GM21367 (cell line): ENCODE measurements at regions not wholly inside any gene's neighbourhood (a gene's known extent, or its start where the extent isn't known, plus 50 kb on each side); places are given as distances from the start of the nearest gene placed in this dataset.
"Not testable (repeated sequence)": the region's sequence is repeated elsewhere in the genome, so short reads cannot be mapped to it uniquely, and the experiment has no call there.

Experiments
- ATAC-seq: cut with Tn5 transposase; IDR thresholded peaks from one replicate; pipeline ENCODE4 v1.9.1; 2021; ENCODE audit not compliant: unreplicated experiment

DNA sequence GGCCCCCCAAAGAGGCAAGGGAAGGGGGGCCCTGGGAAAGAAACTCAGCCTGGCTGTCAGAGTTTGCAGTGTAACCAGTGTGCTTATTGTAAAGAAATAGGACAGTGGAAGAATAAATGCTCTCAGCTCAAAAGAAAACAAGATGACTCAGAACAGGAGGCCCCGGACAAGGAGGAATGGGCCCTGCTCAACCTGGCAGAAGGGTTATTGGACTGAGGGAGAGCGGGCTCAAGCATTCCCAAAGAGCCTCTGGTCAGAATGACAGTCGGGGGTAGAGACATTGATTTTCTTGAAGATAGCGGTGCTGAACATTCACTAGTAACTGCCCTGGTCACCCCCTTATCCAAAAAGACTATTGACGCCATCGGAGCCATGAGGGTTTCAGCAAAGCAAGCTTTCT lies 100.4 kb upstream of the OSBPL11 start:
- no peak for ATAC-seq

DNA sequence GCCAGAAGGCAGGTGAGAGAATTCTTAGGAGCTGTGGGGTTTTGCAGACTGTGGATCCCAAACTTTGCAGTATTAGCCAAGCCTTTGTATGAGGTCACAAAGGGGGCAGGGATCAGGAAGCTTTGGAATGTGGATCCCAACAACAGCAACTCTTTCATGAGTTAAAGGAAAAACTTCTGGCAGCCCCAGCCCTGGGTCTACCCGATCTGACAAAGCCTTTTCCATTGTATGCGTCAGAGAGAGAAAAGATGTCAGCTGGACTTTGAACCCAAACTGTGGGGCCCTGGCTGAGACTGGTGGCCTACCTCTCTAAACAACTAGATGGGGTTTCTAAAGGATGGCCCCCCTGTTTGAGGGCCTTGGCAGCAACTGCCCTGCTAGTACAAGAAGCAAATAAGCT lies 101.8 kb upstream of the OSBPL11 start:
- not testable (repeated sequence) for ATAC-seq

DNA sequence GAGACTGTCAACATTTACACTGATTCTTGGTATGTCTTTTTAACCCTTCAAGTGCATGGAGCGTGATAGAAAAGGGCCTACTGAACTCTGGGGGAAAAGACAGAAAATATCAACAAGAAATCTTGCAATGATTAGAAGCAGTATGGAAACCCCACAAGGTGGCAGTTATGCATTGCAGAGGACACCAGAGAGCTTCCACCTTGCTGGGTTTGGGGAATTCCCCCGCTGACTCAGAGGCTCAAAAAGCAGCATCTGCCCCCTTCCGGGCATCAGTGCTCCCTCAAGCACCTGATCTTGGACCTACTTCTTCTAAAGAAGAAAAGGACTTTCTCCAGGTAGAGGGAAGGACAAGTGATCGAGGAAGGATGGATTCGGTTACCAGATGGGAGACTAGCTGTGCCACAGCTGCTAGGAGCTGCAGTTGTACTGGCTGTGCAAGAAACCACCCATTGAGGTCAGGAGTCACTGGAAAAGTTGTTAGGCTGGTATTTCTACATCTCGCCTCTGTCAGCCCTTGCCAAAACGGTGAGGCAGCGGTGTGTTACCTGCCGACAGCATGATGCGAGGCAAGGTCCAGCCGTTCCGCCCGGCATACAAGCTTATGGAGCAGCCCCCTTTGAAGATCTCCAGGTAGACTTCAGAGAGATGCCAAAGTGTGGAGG lies 102.8 kb upstream of the OSBPL11 start:
- ATAC-seq = not testable (repeated sequence)

DNA sequence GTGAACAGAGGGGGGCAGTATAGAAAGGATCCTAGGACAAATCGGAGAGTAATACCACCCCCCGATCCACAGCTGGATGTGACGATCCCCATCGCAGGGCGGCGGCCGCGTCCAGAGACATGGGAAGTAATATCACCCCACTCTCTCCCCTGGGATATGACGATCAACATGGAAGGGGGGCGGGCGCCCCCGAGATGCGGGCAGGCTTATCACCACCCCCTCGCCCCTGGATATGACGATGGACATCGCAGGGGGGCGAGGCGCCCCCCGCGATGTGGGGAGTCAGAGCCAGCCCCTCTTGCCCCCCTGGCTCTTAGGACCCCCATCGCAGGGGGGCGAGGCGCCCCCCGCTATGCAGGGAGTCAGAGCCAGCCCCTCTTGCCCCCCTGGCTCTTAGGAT lies 120.4 kb upstream of the OSBPL11 start:
- ATAC-seq = no peak

- not testable (repeated sequence) for ATAC-seq
Measured at GRCh38 chr3:125732151-125732550, 136.9 kb upstream of the OSBPL11 start.

DNA sequence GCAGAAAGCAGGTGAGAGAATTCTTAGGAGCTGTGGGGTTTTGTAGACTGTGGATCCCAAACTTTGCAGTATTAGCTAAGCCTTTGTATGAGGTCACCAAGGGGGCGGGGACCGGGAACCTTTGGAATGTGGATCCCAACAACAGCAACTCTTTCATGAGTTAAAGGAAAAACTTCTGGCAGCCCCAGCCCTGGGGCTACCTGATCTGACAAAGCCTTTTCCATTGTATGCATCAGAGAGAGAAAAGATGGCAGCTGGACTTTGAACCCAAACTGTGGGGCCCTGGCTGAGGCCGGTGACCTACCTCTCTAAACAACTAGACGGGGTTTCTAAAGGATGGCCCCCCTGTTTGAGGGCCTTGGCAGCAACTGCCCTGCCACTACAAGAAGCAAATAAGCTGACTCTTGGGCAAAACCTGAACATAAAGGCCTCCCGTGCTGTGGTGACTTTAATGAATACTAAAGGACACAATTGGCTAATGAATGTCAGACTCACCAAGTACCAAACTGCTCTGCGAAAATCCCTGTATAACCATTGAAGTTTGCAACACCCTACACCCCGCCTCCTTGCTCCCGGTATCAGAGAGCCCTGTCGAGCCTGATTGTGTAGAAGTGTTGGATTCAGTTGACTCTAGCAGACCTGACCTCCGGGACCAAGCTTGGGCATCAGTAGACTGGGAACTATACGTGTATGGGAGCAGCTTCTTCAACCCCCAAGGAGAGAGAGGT lies 146.9 kb upstream of the OSBPL11 start:
- ATAC-seq = not testable (repeated sequence)

DNA sequence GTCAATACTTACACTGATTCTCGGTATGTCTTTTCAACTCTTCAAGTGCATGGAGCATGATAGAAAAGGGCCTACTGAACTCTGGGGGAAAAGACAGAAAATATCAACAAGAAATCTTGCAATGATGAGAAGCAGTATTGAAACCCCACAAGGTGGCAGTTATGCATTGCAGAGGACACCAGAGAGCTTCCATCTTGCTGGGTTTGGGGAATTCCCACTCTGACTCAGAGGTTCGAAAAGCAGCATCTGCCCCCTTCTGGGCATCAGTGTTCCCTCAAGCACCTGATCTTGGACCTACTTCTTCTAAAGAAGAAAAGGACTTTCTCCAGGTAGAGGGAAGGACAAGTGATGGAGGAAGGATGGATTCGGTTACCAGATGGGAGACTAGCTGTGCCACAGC lies 147.5 kb upstream of the OSBPL11 start:
- ATAC-seq = not testable (repeated sequence)

GRCh38 chr3:125757050-125757449 lies 161.8 kb upstream of the OSBPL11 start:
- not testable (repeated sequence) for ATAC-seq

- not testable (repeated sequence) for ATAC-seq
Measured at GRCh38 chr3:125758641-125759130, 163.4 kb upstream of the OSBPL11 start.

GRCh38 chr3:125762601-125763000 lies 167.3 kb upstream of the OSBPL11 start:
- ATAC-seq = not testable (repeated sequence)

- not testable (repeated sequence) for ATAC-seq
Measured at GRCh38 chr3:125766285-125766826, 171.1 kb upstream of the OSBPL11 start.

DNA sequence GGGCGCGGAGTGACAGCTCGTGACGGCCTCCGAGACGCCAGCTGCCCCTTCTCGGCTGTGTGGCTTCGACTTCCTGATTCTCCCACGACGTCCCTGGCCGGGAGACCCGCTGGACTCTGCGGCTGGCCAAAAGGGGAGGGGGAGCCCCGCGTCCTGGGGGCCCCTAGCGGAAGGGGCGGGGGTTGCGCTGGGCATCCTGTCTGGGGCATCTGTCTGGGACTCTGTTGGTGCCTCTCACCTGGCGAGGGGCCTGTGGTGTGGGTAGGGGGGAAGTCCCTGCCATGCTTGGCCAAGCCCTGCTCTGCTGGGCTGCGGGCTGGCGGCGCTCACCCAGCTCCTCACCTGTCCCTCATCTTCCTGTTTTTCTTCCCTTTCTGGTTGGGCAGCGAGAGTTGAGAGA lies 171.6 kb upstream of the OSBPL11 start:
- not testable (repeated sequence) for ATAC-seq

- ATAC-seq = no peak
Measured at GRCh38 chr3:125767641-125768040, 172.3 kb upstream of the OSBPL11 start.

DNA sequence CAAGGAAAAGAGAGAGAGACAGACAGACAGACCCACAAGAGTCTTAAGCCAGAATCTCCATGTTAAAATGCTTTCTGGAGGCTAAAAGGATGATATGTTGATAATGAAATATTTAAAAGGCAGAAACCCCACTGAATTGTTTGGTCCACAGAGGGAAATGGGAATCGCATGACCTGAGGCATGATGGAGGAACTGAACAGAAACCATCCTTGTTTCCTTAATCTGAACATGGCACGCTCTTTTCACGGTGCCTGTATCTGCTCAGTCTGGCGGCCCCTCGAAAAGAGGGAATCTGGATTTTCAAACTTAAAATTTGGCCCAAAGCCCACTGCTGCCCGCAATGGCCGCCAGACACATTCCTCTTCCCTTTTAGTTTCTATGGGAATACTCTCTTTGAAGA lies 173.5 kb upstream of the OSBPL11 start:
- not testable (repeated sequence) for ATAC-seq

- not testable (repeated sequence) for ATAC-seq
Measured at GRCh38 chr3:125771506-125771905, 176.2 kb upstream of the OSBPL11 start.

DNA sequence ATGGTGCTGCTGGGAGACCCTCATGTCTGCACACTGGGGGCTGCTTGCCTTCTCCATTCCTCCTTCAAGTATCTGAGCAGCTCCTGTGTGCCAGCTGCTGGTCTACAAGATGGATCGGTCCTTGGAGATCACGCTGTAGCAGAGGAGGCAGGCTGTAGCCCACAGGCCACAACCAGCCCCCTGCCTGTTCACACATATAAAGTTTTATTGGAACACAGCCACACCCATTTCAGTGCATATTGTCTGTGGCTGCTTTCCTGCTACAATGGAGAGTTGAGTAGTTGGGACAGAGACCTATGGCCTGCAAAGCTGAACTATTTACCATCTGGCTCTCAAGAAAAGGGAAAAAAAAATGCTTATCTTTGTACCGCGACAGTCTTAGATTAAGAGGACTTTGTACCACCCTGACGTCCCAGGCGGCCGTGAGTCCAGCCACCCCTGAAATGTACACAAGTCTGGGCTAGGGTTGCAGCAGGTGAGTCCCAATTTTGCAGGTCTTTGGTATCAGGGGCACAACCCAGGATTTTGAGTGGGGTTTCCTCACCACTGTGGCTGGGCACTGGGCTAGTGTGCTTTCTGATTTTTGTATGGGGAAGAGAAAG lies 179.2 kb upstream of the OSBPL11 start:
- not testable (repeated sequence) for ATAC-seq

- not testable (repeated sequence) for ATAC-seq
Measured at GRCh38 chr3:125775106-125775505, 179.8 kb upstream of the OSBPL11 start.

DNA sequence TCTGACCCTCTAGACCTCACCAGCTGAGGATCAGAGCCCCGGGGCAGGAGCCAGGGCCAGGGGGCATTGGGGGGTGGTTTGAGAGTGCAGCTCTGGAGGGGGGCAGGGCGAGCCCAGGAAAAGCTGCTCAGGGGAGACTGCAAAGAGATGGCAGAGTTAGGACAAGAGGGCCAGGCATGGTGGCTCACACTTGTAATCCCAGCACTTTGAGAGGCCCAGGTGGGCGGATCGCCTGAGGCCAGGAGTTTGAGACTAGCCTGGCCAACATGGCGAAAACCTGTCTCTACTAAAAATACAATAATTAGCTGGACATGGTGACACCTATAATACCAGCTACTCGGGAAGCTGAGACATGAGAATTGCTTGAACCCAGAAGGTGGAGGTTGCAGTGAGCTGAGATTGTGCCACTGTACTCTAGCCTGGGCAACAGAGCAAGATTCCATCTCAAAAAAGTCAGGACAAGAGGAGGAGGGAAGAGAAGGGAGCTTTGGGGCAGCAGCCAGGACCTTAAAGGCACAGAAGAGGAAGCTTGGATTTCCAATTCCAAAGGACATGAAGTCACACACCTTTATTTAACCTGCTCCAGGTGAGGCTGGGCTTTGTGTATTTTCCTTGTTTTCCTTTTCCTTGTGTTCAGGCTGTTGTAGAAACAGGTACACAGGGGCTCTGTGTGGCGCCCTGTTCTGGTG lies 180.5 kb upstream of the OSBPL11 start:
- ATAC-seq = not testable (repeated sequence)

GRCh38 chr3:125779276-125779675 lies 184.0 kb upstream of the OSBPL11 start:
- not testable (repeated sequence) for ATAC-seq

- not testable (repeated sequence) for ATAC-seq
Measured at GRCh38 chr3:125779918-125780317, 184.6 kb upstream of the OSBPL11 start.

GRCh38 chr3:125781678-125782077 lies 186.4 kb upstream of the OSBPL11 start:
- ATAC-seq = not testable (repeated sequence)
